HG03432 (cell line): ENCODE measurements at regions not wholly inside any gene's neighbourhood (a gene's known extent, or its start where the extent isn't known, plus 50 kb on each side); places are given as distances from the start of the nearest gene placed in this dataset.

Source experiments
- ATAC-seq: cut with Tn5 transposase; IDR thresholded peaks from one replicate; pipeline ENCODE4 v1.9.1; 2021; ENCODE audit warnings: mild to moderate bottlenecking, moderate library complexity; ENCODE audit not compliant: unreplicated experiment

- ATAC-seq: no peak
These were observed 49.9 kb upstream of the ARL4C start for GRCh38 chr2:234546770-234547169.
